ENCODE measurements at regions not wholly inside any gene's neighbourhood (a gene's known extent, or its start where the extent isn't known, plus 50 kb on each side); places are given as distances from the start of the nearest gene placed in this dataset.

- Mint-ChIP-seq H3K9me3 (peaks cover 0 to 2% of the 10 kb centered on the region in 2 donors), H3K36me3 (ENCODE audit: insufficient read depth in 2 of 2) (no peaks in the 10 kb centered on the region), H3K27me3 (ENCODE audit: low read depth) (no peaks in the 10 kb centered on the region), H3K4me3 (no peak overlapping the region), H3K4me1 (ENCODE audit: low read depth) (no peaks in the 10 kb centered on the region), H3K27ac (no peak overlapping the region)
- no peak for ATAC-seq (replicated peaks in 1 of 2)
- no peak for DNase-seq
Measured at GRCh38 chr3:181764544-181764943, 52.8 kb downstream of the SOX2 start.

- Mint-ChIP-seq H3K36me3 (ENCODE audit: insufficient read depth in 2 of 2) (no peaks in the 10 kb centered on the region), H3K9me3 (peaks cover 0 to 2% of the 10 kb centered on the region in 2 donors), H3K4me1 (ENCODE audit: low read depth) (no peaks in the 10 kb centered on the region), H3K27me3 (ENCODE audit: low read depth) (no peaks in the 10 kb centered on the region), H3K27ac (no peak overlapping the region), H3K4me3 (no peak overlapping the region)
- DNase-seq (no peak), ATAC-seq (replicated peaks in 1 of 2) (no peak)
Measured at GRCh38 chr3:181770296-181770695, 58.6 kb downstream of the SOX2 start.

GRCh38 chr3:181771120-181771519 is 59.4 kb downstream of the SOX2 start:
- no peaks in the 10 kb centered on the region for H3K36me3 Mint-ChIP-seq (ENCODE audit: insufficient read depth in 2 of 2)
- no peaks in the 10 kb centered on the region for H3K4me1 Mint-ChIP-seq (ENCODE audit: low read depth)
- no peak overlapping the region for H3K27ac Mint-ChIP-seq
- H3K27me3 Mint-ChIP-seq (ENCODE audit: low read depth), result no peaks in the 10 kb centered on the region
- ATAC-seq (replicated peaks in 1 of 2), result no peak
- no peak for DNase-seq
- peaks cover 0 to 2% of the 10 kb centered on the region in 2 donors for H3K9me3 Mint-ChIP-seq
- no peak overlapping the region for H3K4me3 Mint-ChIP-seq

- Mint-ChIP-seq H3K4me1 (ENCODE audit: low read depth) (no peaks in the 10 kb centered on the region), H3K9me3 (peaks cover 0 to 2% of the 10 kb centered on the region in 2 donors), H3K4me3 (no peak overlapping the region), H3K27ac (no peak overlapping the region), H3K36me3 (ENCODE audit: insufficient read depth in 2 of 2) (no peaks in the 10 kb centered on the region), H3K27me3 (ENCODE audit: low read depth) (no peaks in the 10 kb centered on the region)
- no peak for DNase-seq
- no peak for ATAC-seq (replicated peaks in 1 of 2)
Measured at GRCh38 chr3:181772166-181772565, 60.4 kb downstream of the SOX2 start.

- Mint-ChIP-seq H3K27me3 (ENCODE audit: low read depth) (no peaks in the 10 kb centered on the region), H3K9me3 (peaks cover 0 to 2% of the 10 kb centered on the region in 2 donors), H3K4me1 (ENCODE audit: low read depth) (no peaks in the 10 kb centered on the region), H3K36me3 (ENCODE audit: insufficient read depth in 2 of 2) (no peaks in the 10 kb centered on the region), H3K27ac (no peak overlapping the region), H3K4me3 (no peak overlapping the region)
- DNase-seq, result no peak
- ATAC-seq (replicated peaks in 1 of 2), result no peak
Measured at GRCh38 chr3:181773921-181774320, 62.2 kb downstream of the SOX2 start.

GRCh38 chr3:181782306-181782954 is 70.7 kb downstream of the SOX2 start:
- Mint-ChIP-seq H3K4me3 (no peak overlapping the region), H3K27me3 (ENCODE audit: low read depth) (no peaks in the 10 kb centered on the region), H3K9me3 (no peaks in the 10 kb centered on the region), H3K4me1 (ENCODE audit: low read depth) (no peaks in the 10 kb centered on the region), H3K27ac (no peak overlapping the region), H3K36me3 (ENCODE audit: insufficient read depth in 2 of 2) (no peaks in the 10 kb centered on the region)
- no peak for ATAC-seq (replicated peaks in 1 of 2)
- DNase-seq, result no peak

GRCh38 chr3:181790561-181790960 is 78.8 kb downstream of the SOX2 start:
- Mint-ChIP-seq H3K27ac (no peak overlapping the region), H3K4me1 (ENCODE audit: low read depth) (no peaks in the 10 kb centered on the region), H3K36me3 (ENCODE audit: insufficient read depth in 2 of 2) (no peaks in the 10 kb centered on the region), H3K27me3 (ENCODE audit: low read depth) (no peaks in the 10 kb centered on the region), H3K4me3 (no peak overlapping the region), H3K9me3 (no peaks in the 10 kb centered on the region)
- DNase-seq (no peak), ATAC-seq (replicated peaks in 1 of 2) (no peak)

- ATAC-seq (replicated peaks in 1 of 2) (no peak), DNase-seq (no peak)
- H3K27me3 Mint-ChIP-seq (ENCODE audit: low read depth), result no peaks in the 10 kb centered on the region
- H3K4me1 Mint-ChIP-seq (ENCODE audit: low read depth), result no peaks in the 10 kb centered on the region
- no peaks in the 10 kb centered on the region for H3K36me3 Mint-ChIP-seq (ENCODE audit: insufficient read depth in 2 of 2)
- no peak overlapping the region for H3K27ac Mint-ChIP-seq
- no peak overlapping the region for H3K4me3 Mint-ChIP-seq
- no peaks in the 10 kb centered on the region for H3K9me3 Mint-ChIP-seq
Measured at GRCh38 chr3:181791056-181791955, 79.6 kb downstream of the SOX2 start.

- Mint-ChIP-seq H3K4me1 (ENCODE audit: low read depth) (no peaks in the 10 kb centered on the region), H3K4me3 (no peak overlapping the region), H3K36me3 (ENCODE audit: insufficient read depth in 2 of 2) (no peaks in the 10 kb centered on the region), H3K27me3 (ENCODE audit: low read depth) (no peaks in the 10 kb centered on the region), H3K9me3 (no peaks in the 10 kb centered on the region), H3K27ac (no peak overlapping the region)
- DNase-seq (no peak), ATAC-seq (replicated peaks in 1 of 2) (no peak)
Measured at GRCh38 chr3:181793006-181793405, 81.3 kb downstream of the SOX2 start.

- DNase-seq (no peak), ATAC-seq (replicated peaks in 1 of 2) (no peak)
- H3K36me3 Mint-ChIP-seq (ENCODE audit: insufficient read depth in 2 of 2), result no peaks in the 10 kb centered on the region
- H3K27me3 Mint-ChIP-seq (ENCODE audit: low read depth), result no peaks in the 10 kb centered on the region
- H3K4me1 Mint-ChIP-seq (ENCODE audit: low read depth), result no peaks in the 10 kb centered on the region
- H3K4me3 Mint-ChIP-seq, result no peak overlapping the region
- no peaks in the 10 kb centered on the region for H3K9me3 Mint-ChIP-seq
- H3K27ac Mint-ChIP-seq, result no peak overlapping the region
Measured at GRCh38 chr3:181794011-181794790, 82.5 kb downstream of the SOX2 start.

- H3K27ac Mint-ChIP-seq, result no peak overlapping the region
- no peak overlapping the region for H3K4me3 Mint-ChIP-seq
- DNase-seq (no peak), ATAC-seq (replicated peaks in 1 of 2) (no peak)
- no peaks in the 10 kb centered on the region for H3K9me3 Mint-ChIP-seq
- no peaks in the 10 kb centered on the region for H3K4me1 Mint-ChIP-seq (ENCODE audit: low read depth)
- no peaks in the 10 kb centered on the region for H3K27me3 Mint-ChIP-seq (ENCODE audit: low read depth)
- no peaks in the 10 kb centered on the region for H3K36me3 Mint-ChIP-seq (ENCODE audit: insufficient read depth in 2 of 2)
Measured at GRCh38 chr3:181796641-181797040, 84.9 kb downstream of the SOX2 start.

- H3K36me3 Mint-ChIP-seq (ENCODE audit: insufficient read depth in 2 of 2), result no peaks in the 10 kb centered on the region
- no peak for ATAC-seq (replicated peaks in 1 of 2)
- no peak overlapping the region for H3K27ac Mint-ChIP-seq
- H3K27me3 Mint-ChIP-seq (ENCODE audit: low read depth), result no peaks in the 10 kb centered on the region
- no peaks in the 10 kb centered on the region for H3K9me3 Mint-ChIP-seq
- DNase-seq, result no peak
- no peaks in the 10 kb centered on the region for H3K4me1 Mint-ChIP-seq (ENCODE audit: low read depth)
- no peak overlapping the region for H3K4me3 Mint-ChIP-seq
Measured at GRCh38 chr3:181797431-181797830, 85.7 kb downstream of the SOX2 start.

GRCh38 chr3:181805703-181806102 is 94.0 kb downstream of the SOX2 start:
- ATAC-seq (replicated peaks in 1 of 2), result no peak
- no peaks in the 10 kb centered on the region for H3K27me3 Mint-ChIP-seq (ENCODE audit: low read depth)
- no peaks in the 10 kb centered on the region for H3K4me1 Mint-ChIP-seq (ENCODE audit: low read depth)
- H3K9me3 Mint-ChIP-seq, result peaks cover 0 to 3% of the 10 kb centered on the region in 2 donors
- no peaks in the 10 kb centered on the region for H3K36me3 Mint-ChIP-seq (ENCODE audit: insufficient read depth in 2 of 2)
- H3K27ac Mint-ChIP-seq, result no peak overlapping the region
- no peak overlapping the region for H3K4me3 Mint-ChIP-seq
- no peak for DNase-seq
